ENCODE measurements at regions not wholly inside any gene's neighbourhood (a gene's known extent, or its start where the extent isn't known, plus 50 kb on each side); places are given as distances from the start of the nearest gene placed in this dataset.

GRCh38 chr9:101999441-101999840, 261.0 kb upstream of the GRIN3A start:
- TF ChIP-seq, protein P1, sequence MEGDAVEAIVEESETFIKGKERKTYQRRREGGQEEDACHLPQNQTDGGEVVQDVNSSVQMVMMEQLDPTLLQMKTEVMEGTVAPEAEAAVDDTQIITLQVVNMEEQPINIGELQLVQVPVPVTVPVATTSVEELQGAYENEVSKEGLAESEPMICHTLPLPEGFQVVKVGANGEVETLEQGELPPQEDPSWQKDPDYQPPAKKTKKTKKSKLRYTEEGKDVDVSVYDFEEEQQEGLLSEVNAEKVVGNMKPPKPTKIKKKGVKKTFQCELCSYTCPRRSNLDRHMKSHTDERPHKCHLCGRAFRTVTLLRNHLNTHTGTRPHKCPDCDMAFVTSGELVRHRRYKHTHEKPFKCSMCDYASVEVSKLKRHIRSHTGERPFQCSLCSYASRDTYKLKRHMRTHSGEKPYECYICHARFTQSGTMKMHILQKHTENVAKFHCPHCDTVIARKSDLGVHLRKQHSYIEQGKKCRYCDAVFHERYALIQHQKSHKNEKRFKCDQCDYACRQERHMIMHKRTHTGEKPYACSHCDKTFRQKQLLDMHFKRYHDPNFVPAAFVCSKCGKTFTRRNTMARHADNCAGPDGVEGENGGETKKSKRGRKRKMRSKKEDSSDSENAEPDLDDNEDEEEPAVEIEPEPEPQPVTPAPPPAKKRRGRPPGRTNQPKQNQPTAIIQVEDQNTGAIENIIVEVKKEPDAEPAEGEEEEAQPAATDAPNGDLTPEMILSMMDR (IDR thresholded peaks at IDR 0.05; ENCODE audit: control extremely low read depth in 1 of 3, insufficient read depth in 1 of 3, low read depth in 1 of 3, low read length in 3 of 3): no peak
- TF ChIP-seq KDM1A (IDR thresholded peaks at IDR 0.05; ENCODE audit: borderline replicate concordance, low read length) (no peak), ZNF274 (IDR thresholded peaks at IDR 0.05; ENCODE audit: borderline replicate concordance, extremely low read depth, low read length) (no peak), POLR2A (IDR thresholded peaks at IDR 0.05; ENCODE audit: control extremely low read depth in 1 of 2, low read depth in 2 of 2, low read length in 2 of 2) (no peak), POLR2AphosphoS5 (IDR thresholded peaks at IDR 0.05; ENCODE audit: low read depth, low read length) (no peak), EZH2 (IDR thresholded peaks at IDR 0.05; ENCODE audit: low read depth, low read length, severe bottlenecking) (no peak), MAX (IDR thresholded peaks at IDR 0.05) (no peak), NRF1 (IDR thresholded peaks at IDR 0.05; ENCODE audit: low read depth, low read length) (no peak), SP2 (IDR thresholded peaks at IDR 0.05; ENCODE audit: low read length) (no peak), CREB1 (IDR thresholded peaks at IDR 0.05) (no peak), JUND (IDR thresholded peaks at IDR 0.05; ENCODE audit: low read length) (no peak)

Measured in H1 (cell line).